CD14-positive monocyte (primary cell): ENCODE measurements at regions not wholly inside any gene's neighbourhood (a gene's known extent, or its start where the extent isn't known, plus 50 kb on each side); places are given as distances from the start of the nearest gene placed in this dataset.
A peak's percentile ranks its signal among the peaks of the same experiment; 100 is the strongest.

ENCODE experiments used
- DNase-seq, 3 donors: peaks; one replicate each; pipeline ENCODE4 v3.0.0-alpha.2; 2011 to 2022
- H2AFZ ChIP-seq: 2 replicates; pipeline ENCODE4 v1.6.0; 2012; ENCODE audit warnings: mild to moderate bottlenecking, low read depth, low read length, inconsistent platforms; ENCODE audit not compliant: insufficient read depth, poor library complexity, severe bottlenecking
- H3K27ac ChIP-seq, 2 donors: 1 replicate in 1 of 2; 2 replicates in 1 of 2; pipeline ENCODE4 v1.5.1; 2012 to 2013; ENCODE audit warnings: low read length in 2 of 2, control low read depth in 1 of 2, inconsistent platforms in 1 of 2, low read depth in 1 of 2, mild to moderate bottlenecking in 1 of 2
- H3K27me3 ChIP-seq, 2 donors: one replicate each; pipeline versions ENCODE4 v1.6.0 to v1.6.1; 2011 to 2013; ENCODE audit warnings: low read length in 2 of 2; ENCODE audit not compliant: control insufficient read depth in 2 of 2, insufficient read depth in 2 of 2
- H3K36me3 ChIP-seq, 2 donors: replicated peaks in 1 of 2; 1 replicate in 1 of 2; 2 replicates in 1 of 2; pipeline versions ENCODE4 v1.5.1 to v1.6.1; 2012 to 2013; ENCODE audit warnings: low read length in 2 of 2, control low read depth in 1 of 2, inconsistent platforms in 1 of 2, mild to moderate bottlenecking in 1 of 2; ENCODE audit not compliant: insufficient read depth in 2 of 2, control insufficient read depth in 1 of 2
- H3K4me1 ChIP-seq, 2 donors: 1 replicate in 1 of 2; 2 replicates in 1 of 2; pipeline versions ENCODE4 v1.5.1 to v1.6.1; 2012 to 2013; ENCODE audit warnings: low read length in 2 of 2, control low read depth in 1 of 2, inconsistent platforms in 1 of 2, mild to moderate bottlenecking in 1 of 2, moderate library complexity in 1 of 2; ENCODE audit not compliant: insufficient read depth in 2 of 2, control insufficient read depth in 1 of 2
- H3K4me2 ChIP-seq: replicated peaks from 2 replicates; pipeline ENCODE3; 2012; ENCODE audit warnings: low read length, moderate library complexity, mild to moderate bottlenecking; ENCODE audit not compliant: poor library complexity, severe bottlenecking; ENCODE audit errors: extremely low read depth
- H3K4me3 ChIP-seq, 3 experiments: fragments of 200-600 bp in 1 of 3; sonication (generic) in 1 of 3; replicated peaks in 1 of 3; 1 replicate in 2 of 3; 2 replicates in 1 of 3; pipeline ENCODE4 v1.5.1; 2011 to 2013; ENCODE audit warnings: low read length in 3 of 3, mild to moderate bottlenecking in 3 of 3, control low read depth in 2 of 3, low read depth in 2 of 3, inconsistent platforms in 1 of 3, moderate library complexity in 1 of 3
- H3K79me2 ChIP-seq: 2 replicates; pipeline ENCODE4 v1.6.0; 2012; ENCODE audit warnings: mild to moderate bottlenecking, control low read depth, inconsistent platforms, low read length, moderate library complexity; ENCODE audit not compliant: insufficient read depth
- H3K9ac ChIP-seq: 2 replicates; pipeline ENCODE4 v1.6.0; 2017; ENCODE audit warnings: low read length, mild to moderate bottlenecking; ENCODE audit not compliant: insufficient read depth, poor library complexity, severe bottlenecking
- H3K9me3 ChIP-seq, 2 donors: replicated peaks in 1 of 2; 1 replicate in 1 of 2; 2 replicates in 1 of 2; pipeline versions ENCODE4 v1.5.1 to v1.6.1; 2012 to 2013; ENCODE audit warnings: low read length in 2 of 2, control low read depth in 1 of 2; ENCODE audit not compliant: control insufficient read depth in 1 of 2, insufficient read depth in 1 of 2
- H4K20me1 ChIP-seq: 2 replicates; pipeline ENCODE4 v1.6.0; 2012; ENCODE audit warnings: mild to moderate bottlenecking, low read length, control low read depth, moderate library complexity; ENCODE audit not compliant: insufficient read depth
- H3K27ac Mint-ChIP-seq, 7 donors: one replicate each; pipeline ENCODE4 v1.8.0; 2020; ENCODE audit warnings: mild to moderate bottlenecking in 7 of 7, mixed read lengths in 7 of 7, moderate library complexity in 6 of 7, inconsistent platforms in 2 of 7
- H3K27me3 Mint-ChIP-seq, 3 donors: one replicate each; pipeline ENCODE4 v1.8.0; 2021 to 2022; ENCODE audit warnings: low read depth in 3 of 3, mild to moderate bottlenecking in 3 of 3, mixed read lengths in 3 of 3, moderate library complexity in 3 of 3, inconsistent platforms in 1 of 3
- H3K36me3 Mint-ChIP-seq, 2 donors: one replicate each; pipeline ENCODE4 v1.8.0; 2020; ENCODE audit warnings: mixed read lengths in 2 of 2, inconsistent platforms in 1 of 2, mild to moderate bottlenecking in 1 of 2
- H3K4me1 Mint-ChIP-seq: one replicate; pipeline ENCODE4 v1.8.0; 2020; ENCODE audit warnings: mild to moderate bottlenecking, mixed read lengths
- H3K4me3 Mint-ChIP-seq, 2 donors: one replicate each; pipeline ENCODE4 v1.8.0; 2020; ENCODE audit warnings: mild to moderate bottlenecking in 2 of 2, mixed read lengths in 2 of 2, moderate library complexity in 1 of 2
- H3K9me3 Mint-ChIP-seq, 7 donors: one replicate each; pipeline ENCODE4 v1.8.0; 2020 to 2022; ENCODE audit warnings: mixed read lengths in 7 of 7, mild to moderate bottlenecking in 6 of 7, moderate library complexity in 6 of 7, inconsistent platforms in 2 of 7
- CTCF ChIP-seq: fragments of 200-600 bp; IDR thresholded peaks from one replicate; pipeline ENCODE4 v1.8.0; 2022; ENCODE audit warnings: antibody characterized with exemption, mild to moderate bottlenecking
- WGBS: methylation state at CpG from one replicate; pipeline ENCODE4 v1.1.5; 2013; ENCODE audit warnings: missing lambda C conversion rate; ENCODE audit not compliant: insufficient coverage; 5-methylcytosine and 5-hydroxymethylcytosine counted together
- intact Hi-C, 2 donors: fragments of 100-400 bp; cut with micrococcal nuclease; formaldehyde crosslinking; loops; one replicate each; pipeline versions ENCODE4 v1.15.0 to v1.15.1; 2023

- peaks cover 0 to 4% of the 10 kb centered on the region in 2 donors for H3K4me1 ChIP-seq
- no peaks in the 10 kb centered on the region for H3K36me3 ChIP-seq
- no peak overlapping the region for H3K4me3 ChIP-seq
- intact Hi-C loops = no loop called here
- H3K4me3 Mint-ChIP-seq = no peak overlapping the region
- no peak for TF ChIP-seq CTCF
- H3K27ac ChIP-seq = no peak overlapping the region
- H3K4me2 ChIP-seq = no peak overlapping the region
- no peak for DNase-seq
- H4K20me1 ChIP-seq = no peaks in the 10 kb centered on the region
- H3K79me2 ChIP-seq = no peaks in the 10 kb centered on the region
- H2AFZ ChIP-seq = no peak overlapping the region
- H3K27ac Mint-ChIP-seq = peak overlapping the region in 2 of 7 donors; percentile 27 to 64
- 100% methylated on average over 1 of the region's 5 CpGs for WGBS
- no peaks in the 10 kb centered on the region for H3K36me3 Mint-ChIP-seq
- H3K9me3 ChIP-seq = no peaks in the 10 kb centered on the region
- H3K9me3 Mint-ChIP-seq = peaks cover 0 to 1% (median 0%) of the 10 kb centered on the region in 7 donors
- peaks cover 0 to 2% of the 10 kb centered on the region in 2 donors for H3K27me3 ChIP-seq
- peaks cover 0 to 4% (median 0%) of the 10 kb centered on the region in 3 donors for H3K27me3 Mint-ChIP-seq
- H3K4me1 Mint-ChIP-seq = peaks cover 8% of the 10 kb centered on the region
- H3K9ac ChIP-seq = no peak overlapping the region
Observed at GRCh38 chr17:73813201-73813600, 169.0 kb upstream of the SDK2 start.

- no peaks in the 10 kb centered on the region for H3K79me2 ChIP-seq
- H2AFZ ChIP-seq = no peak overlapping the region
- H3K9me3 ChIP-seq = peaks cover 0 to 5% of the 10 kb centered on the region in 2 donors
- WGBS = 68% methylated on average over 5 of the region's 7 CpGs
- no peak overlapping the region for H3K4me2 ChIP-seq
- H3K36me3 ChIP-seq = no peaks in the 10 kb centered on the region
- no peaks in the 10 kb centered on the region for H3K36me3 Mint-ChIP-seq
- peaks cover 11% of the 10 kb centered on the region for H3K4me1 Mint-ChIP-seq
- H3K4me1 ChIP-seq = peaks cover 0 to 6% of the 10 kb centered on the region in 2 donors
- no peak overlapping the region for H3K27ac ChIP-seq
- TF ChIP-seq CTCF = no peak
- H3K9me3 Mint-ChIP-seq = peaks cover 2 to 7% (median 3%) of the 10 kb centered on the region in 7 donors
- H3K27me3 Mint-ChIP-seq = peaks cover 0 to 4% (median under 1%) of the 10 kb centered on the region in 3 donors
- H3K27me3 ChIP-seq = peaks cover 0 to 2% of the 10 kb centered on the region in 2 donors
- no peak for DNase-seq
- no peaks in the 10 kb centered on the region for H4K20me1 ChIP-seq
- intact Hi-C loops = no loop called here
- no peak overlapping the region for H3K4me3 Mint-ChIP-seq
- H3K4me3 ChIP-seq = no peak overlapping the region
- no peak overlapping the region for H3K27ac Mint-ChIP-seq
- H3K9ac ChIP-seq = no peak overlapping the region
Observed at GRCh38 chr17:73814075-73814474, 169.8 kb upstream of the SDK2 start.
